ENCODE measurements at regions not wholly inside any gene's neighbourhood (a gene's known extent, or its start where the extent isn't known, plus 50 kb on each side); places are given as distances from the start of the nearest gene placed in this dataset.
"Not testable (repeated sequence)": the region's sequence is repeated elsewhere in the genome, so short reads cannot be mapped to it uniquely, and the experiment has no call there.

DNA sequence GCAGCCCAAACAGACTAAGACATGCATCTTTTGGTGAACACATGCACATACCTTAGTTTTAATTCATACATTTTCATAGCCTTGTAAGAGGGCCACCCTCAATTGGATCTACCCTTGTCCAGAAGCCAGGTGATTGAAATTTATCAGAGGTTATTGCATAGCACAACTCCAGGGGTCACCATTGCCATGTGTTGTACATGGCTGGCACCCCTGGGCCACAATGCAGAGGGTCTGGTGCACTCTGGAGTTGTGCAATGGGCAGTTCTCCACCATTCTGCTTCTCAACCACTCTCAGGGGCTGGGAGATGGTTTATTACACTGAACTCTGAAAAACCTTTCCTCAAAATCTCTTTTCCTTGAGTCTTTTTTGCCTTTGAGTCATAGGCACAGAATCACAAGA lies 184.4 kb upstream of the CXorf66 start:
- no peak overlapping the region for H3K9ac ChIP-seq (ENCODE audit: low read length)
- DNase-seq (ENCODE audit: low read depth, low spot score) (no peak), ATAC-seq (no peak)
- H3K79me2 ChIP-seq (ENCODE audit: insufficient read depth, low read length), result no peaks in the 10 kb centered on the region
- RAD21 ChIA-PET (ENCODE audit: low non-redundant PET in 1 of 2, low total read pairs in 2 of 2, uncharacterized antibody in 2 of 2, unreplicated experiment in 2 of 2), result no interaction called here
- no peaks in the 10 kb centered on the region for H3K27me3 ChIP-seq (ENCODE audit: insufficient read depth, low read length)
- H3K4me1 ChIP-seq (ENCODE audit: control insufficient read depth in 1 of 2, insufficient read depth in 2 of 2, low read length in 2 of 2), result no peaks in the 10 kb centered on the region
- no peaks in the 10 kb centered on the region for H4K20me1 ChIP-seq (ENCODE audit: insufficient read depth)
- intact Hi-C loops (cut with micrococcal nuclease), result no loop called here
- POLR2A ChIA-PET, result no interaction called here
- BruUV-seq (replicated peaks), result no TSS peak
- TF ChIP-seq POLR2A (IDR thresholded peaks at IDR 0.05; ENCODE audit: borderline replicate concordance, extremely low read depth, insufficient read depth, insufficient read length) (no peak), ZFX (IDR thresholded peaks at IDR 0.05) (no peak), CBX3 (IDR thresholded peaks at IDR 0.05; ENCODE audit: low read depth) (no peak), EGR1 (IDR thresholded peaks at IDR 0.05; ENCODE audit: low read depth) (no peak), JUND (IDR thresholded peaks at IDR 0.05) (no peak), RAD21 (IDR thresholded peaks at IDR 0.05; ENCODE audit: low read depth) (no peak)
- no peaks in the 10 kb centered on the region for H3K9me2 ChIP-seq (ENCODE audit: insufficient read depth)
- H3K27ac ChIP-seq (ENCODE audit: low read depth, low read length), result no peak overlapping the region
- CTCF ChIA-PET, result no interaction called here
- no peaks in the 10 kb centered on the region for H3K9me3 ChIP-seq (ENCODE audit: control insufficient read depth in 1 of 2, insufficient read depth in 1 of 2, low read depth in 1 of 2, low read length in 2 of 2)
- no peak overlapping the region for H2AFZ ChIP-seq (ENCODE audit: low read depth, low read length, poor library complexity, severe bottlenecking)
- H3K4me3 ChIP-seq (replicated peaks in 1 of 2; ENCODE audit: low read depth in 1 of 2, low read length in 2 of 2), result no peak overlapping the region
- no peaks in the 10 kb centered on the region for H3K36me3 ChIP-seq (ENCODE audit: control insufficient read depth in 1 of 2, insufficient read depth in 2 of 2, low read length in 2 of 2)
- no peak overlapping the region for H3K4me2 ChIP-seq (ENCODE audit: low read length)

DNA sequence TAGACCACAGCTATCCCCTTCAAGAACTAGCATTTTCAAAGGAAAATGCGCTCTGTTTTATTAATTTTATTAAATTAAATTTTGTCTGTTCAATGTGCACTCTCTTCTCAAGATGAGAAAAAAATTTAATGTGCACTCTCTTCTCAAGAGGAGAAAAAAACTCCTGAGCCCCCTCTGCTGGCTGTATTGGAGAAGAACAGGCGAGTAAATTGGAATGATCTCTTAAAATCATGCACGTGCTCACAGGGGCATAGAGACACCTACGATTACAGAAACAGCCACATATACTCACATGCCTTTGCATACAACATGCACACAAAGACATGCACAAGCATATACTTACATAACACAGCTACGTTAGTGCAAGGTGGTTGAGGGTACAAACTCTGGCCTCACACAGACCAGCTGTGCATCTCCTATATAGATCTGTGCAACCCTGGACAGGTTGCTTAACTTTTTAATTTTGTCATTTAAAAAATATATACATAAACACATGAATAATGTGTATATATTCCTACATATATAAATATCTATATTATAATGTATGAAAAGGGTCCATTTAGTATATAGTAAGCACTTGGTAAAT lies 176.2 kb upstream of the CXorf66 start:
- Histone ChIP-seq H3K9me3 (ENCODE audit: control insufficient read depth in 1 of 2, insufficient read depth in 1 of 2, low read depth in 1 of 2, low read length in 2 of 2) (no peaks in the 10 kb centered on the region), H3K27ac (ENCODE audit: low read depth, low read length) (no peak overlapping the region), H4K20me1 (ENCODE audit: insufficient read depth) (no peaks in the 10 kb centered on the region), H3K9ac (ENCODE audit: low read length) (no peak overlapping the region), H3K79me2 (ENCODE audit: insufficient read depth, low read length) (no peaks in the 10 kb centered on the region), H3K4me1 (ENCODE audit: control insufficient read depth in 1 of 2, insufficient read depth in 2 of 2, low read length in 2 of 2) (no peaks in the 10 kb centered on the region), H3K4me3 (replicated peaks in 1 of 2; ENCODE audit: low read depth in 1 of 2, low read length in 2 of 2) (no peak overlapping the region), H3K27me3 (ENCODE audit: insufficient read depth, low read length) (no peaks in the 10 kb centered on the region), H2AFZ (ENCODE audit: low read depth, low read length, poor library complexity, severe bottlenecking) (no peak overlapping the region), H3K9me2 (ENCODE audit: insufficient read depth) (no peaks in the 10 kb centered on the region), H3K4me2 (ENCODE audit: low read length) (no peak overlapping the region), H3K36me3 (ENCODE audit: control insufficient read depth in 1 of 2, insufficient read depth in 2 of 2, low read length in 2 of 2) (no peaks in the 10 kb centered on the region)
- peak; percentile 2 for DNase-seq (ENCODE audit: low read depth, low spot score)
- RAD21 ChIA-PET (ENCODE audit: low non-redundant PET in 1 of 2, low total read pairs in 2 of 2, uncharacterized antibody in 2 of 2, unreplicated experiment in 2 of 2), result no interaction called here
- ATAC-seq, result peak; percentile 59
- intact Hi-C loops (cut with micrococcal nuclease), result loop anchor here (5.0 kb wide), 1 partner anchor 84 kb away; no protein-coding TSS in a partner anchor
- CTCF ChIA-PET, result no interaction called here
- no TSS peak for BruUV-seq (replicated peaks)
- POLR2A ChIA-PET, result no interaction called here
- TF ChIP-seq ZFX (IDR thresholded peaks at IDR 0.05), result no peak
- TF ChIP-seq SP1 (IDR thresholded peaks at IDR 0.05; ENCODE audit: low read depth), result no peak
- TF ChIP-seq RAD21 (IDR thresholded peaks at IDR 0.05; ENCODE audit: low read depth), result peak; percentile 22; the same call in 1 of the 2 replicates
- TF ChIP-seq, protein P1, sequence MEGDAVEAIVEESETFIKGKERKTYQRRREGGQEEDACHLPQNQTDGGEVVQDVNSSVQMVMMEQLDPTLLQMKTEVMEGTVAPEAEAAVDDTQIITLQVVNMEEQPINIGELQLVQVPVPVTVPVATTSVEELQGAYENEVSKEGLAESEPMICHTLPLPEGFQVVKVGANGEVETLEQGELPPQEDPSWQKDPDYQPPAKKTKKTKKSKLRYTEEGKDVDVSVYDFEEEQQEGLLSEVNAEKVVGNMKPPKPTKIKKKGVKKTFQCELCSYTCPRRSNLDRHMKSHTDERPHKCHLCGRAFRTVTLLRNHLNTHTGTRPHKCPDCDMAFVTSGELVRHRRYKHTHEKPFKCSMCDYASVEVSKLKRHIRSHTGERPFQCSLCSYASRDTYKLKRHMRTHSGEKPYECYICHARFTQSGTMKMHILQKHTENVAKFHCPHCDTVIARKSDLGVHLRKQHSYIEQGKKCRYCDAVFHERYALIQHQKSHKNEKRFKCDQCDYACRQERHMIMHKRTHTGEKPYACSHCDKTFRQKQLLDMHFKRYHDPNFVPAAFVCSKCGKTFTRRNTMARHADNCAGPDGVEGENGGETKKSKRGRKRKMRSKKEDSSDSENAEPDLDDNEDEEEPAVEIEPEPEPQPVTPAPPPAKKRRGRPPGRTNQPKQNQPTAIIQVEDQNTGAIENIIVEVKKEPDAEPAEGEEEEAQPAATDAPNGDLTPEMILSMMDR (IDR thresholded peaks at IDR 0.05 in 2 of 3, conservative IDR thresholded peaks at IDR 0.05 in 1 of 3; ENCODE audit: borderline replicate concordance in 1 of 3, insufficient read depth in 1 of 3, low read depth in 2 of 3, low read length in 2 of 3), result peak; percentile 8 to 46 (median 42); a peak in 3 of 6 replicates

DNA sequence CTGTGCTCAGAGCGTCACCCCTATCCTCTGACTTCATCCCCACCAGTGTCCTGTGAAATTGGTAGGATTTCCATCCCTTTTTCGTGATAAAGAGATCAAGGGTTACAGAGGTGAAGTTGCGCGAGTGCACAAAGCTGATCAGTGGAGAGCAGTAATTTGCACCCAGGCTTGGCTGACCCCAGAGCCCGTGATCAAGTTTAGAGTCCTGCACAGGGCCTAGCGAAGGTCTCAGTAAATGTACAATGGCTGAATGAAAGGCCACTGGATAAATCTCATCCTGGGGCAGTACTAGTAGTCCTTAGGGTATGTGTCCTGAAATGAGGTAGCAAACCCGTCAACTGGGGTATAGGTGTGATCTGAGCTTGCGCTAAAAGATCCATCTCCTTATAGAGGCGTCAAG lies 173.2 kb upstream of the CXorf66 start:
- H2AFZ ChIP-seq (ENCODE audit: low read depth, low read length, poor library complexity, severe bottlenecking); H3K27ac ChIP-seq (ENCODE audit: low read depth, low read length); H3K36me3 ChIP-seq (ENCODE audit: control insufficient read depth in 1 of 2, insufficient read depth in 2 of 2, low read length in 2 of 2); ATAC-seq; intact Hi-C loops (cut with micrococcal nuclease); H3K9me3 ChIP-seq (ENCODE audit: control insufficient read depth in 1 of 2, insufficient read depth in 1 of 2, low read depth in 1 of 2, low read length in 2 of 2); CTCF ChIA-PET; H4K20me1 ChIP-seq (ENCODE audit: insufficient read depth); H3K4me1 ChIP-seq (ENCODE audit: control insufficient read depth in 1 of 2, insufficient read depth in 2 of 2, low read length in 2 of 2); H3K27me3 ChIP-seq (ENCODE audit: insufficient read depth, low read length); H3K79me2 ChIP-seq (ENCODE audit: insufficient read depth, low read length); BruUV-seq (replicated peaks); H3K4me2 ChIP-seq (ENCODE audit: low read length); DNase-seq (ENCODE audit: low read depth, low spot score); H3K9me2 ChIP-seq (ENCODE audit: insufficient read depth); RAD21 ChIA-PET (ENCODE audit: low non-redundant PET in 1 of 2, low total read pairs in 2 of 2, uncharacterized antibody in 2 of 2, unreplicated experiment in 2 of 2); H3K4me3 ChIP-seq (replicated peaks in 1 of 2; ENCODE audit: low read depth in 1 of 2, low read length in 2 of 2); POLR2A ChIA-PET; H3K9ac ChIP-seq (ENCODE audit: low read length): not testable (repeated sequence)

Data from HCT116 (cell line).